ENCODE measurements at regions not wholly inside any gene's neighbourhood (a gene's known extent, or its start where the extent isn't known, plus 50 kb on each side); places are given as distances from the start of the nearest gene placed in this dataset.

GRCh38 chr16:8512941-8513624, 77.2 kb downstream of the TMEM114 start:
- TF ChIP-seq, protein P1, sequence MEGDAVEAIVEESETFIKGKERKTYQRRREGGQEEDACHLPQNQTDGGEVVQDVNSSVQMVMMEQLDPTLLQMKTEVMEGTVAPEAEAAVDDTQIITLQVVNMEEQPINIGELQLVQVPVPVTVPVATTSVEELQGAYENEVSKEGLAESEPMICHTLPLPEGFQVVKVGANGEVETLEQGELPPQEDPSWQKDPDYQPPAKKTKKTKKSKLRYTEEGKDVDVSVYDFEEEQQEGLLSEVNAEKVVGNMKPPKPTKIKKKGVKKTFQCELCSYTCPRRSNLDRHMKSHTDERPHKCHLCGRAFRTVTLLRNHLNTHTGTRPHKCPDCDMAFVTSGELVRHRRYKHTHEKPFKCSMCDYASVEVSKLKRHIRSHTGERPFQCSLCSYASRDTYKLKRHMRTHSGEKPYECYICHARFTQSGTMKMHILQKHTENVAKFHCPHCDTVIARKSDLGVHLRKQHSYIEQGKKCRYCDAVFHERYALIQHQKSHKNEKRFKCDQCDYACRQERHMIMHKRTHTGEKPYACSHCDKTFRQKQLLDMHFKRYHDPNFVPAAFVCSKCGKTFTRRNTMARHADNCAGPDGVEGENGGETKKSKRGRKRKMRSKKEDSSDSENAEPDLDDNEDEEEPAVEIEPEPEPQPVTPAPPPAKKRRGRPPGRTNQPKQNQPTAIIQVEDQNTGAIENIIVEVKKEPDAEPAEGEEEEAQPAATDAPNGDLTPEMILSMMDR (IDR thresholded peaks at IDR 0.05), result no peak
- no peak for TF ChIP-seq POLR2A (IDR thresholded peaks at IDR 0.05)
